Right ventricle myocardium superior (tissue), 1 donor: ENCODE measurements at regions not wholly inside any gene's neighbourhood (a gene's known extent, or its start where the extent isn't known, plus 50 kb on each side); places are given as distances from the start of the nearest gene placed in this dataset.

ENCODE experiments used
- ATAC-seq: fragments of 200-7000 bp; cut with Tn5 transposase; one replicate; pipeline ENCODE4 v1.9.1; 2020; ENCODE audit warnings: mild to moderate bottlenecking; ENCODE audit not compliant: poor library complexity
- DNase-seq: peaks from one replicate; pipeline ENCODE4 v3.0.0-alpha.2; 2020
- intact Hi-C: fragments of 100-400 bp; cut with DNase I; formaldehyde crosslinking; loops from one replicate; pipeline ENCODE4 v1.11.2; 2022
- donor health status: DM: no; HTN: yes; CAD: no; lungs with severe emphysema.

DNA sequence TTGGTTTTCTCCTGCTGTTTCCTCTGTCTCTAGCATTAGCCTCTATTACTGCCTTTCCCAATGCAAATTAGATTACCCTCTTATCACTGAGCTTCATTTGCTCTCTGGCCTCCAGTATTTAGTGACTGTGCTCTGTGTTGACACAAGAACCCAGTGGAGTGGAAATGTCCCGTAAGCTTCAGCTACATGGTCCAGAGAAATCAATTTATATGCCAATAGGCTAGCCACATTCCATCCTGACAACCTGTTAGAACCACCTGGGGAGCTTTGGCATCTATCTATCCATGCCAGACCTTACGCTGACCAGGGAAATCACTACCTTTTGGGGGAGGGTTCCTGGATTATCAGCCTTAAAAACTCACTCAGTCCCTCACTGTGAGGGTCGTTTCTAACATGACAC is 459.6 kb downstream of the UTRN start:
- intact Hi-C loops = no loop called here

DNA sequence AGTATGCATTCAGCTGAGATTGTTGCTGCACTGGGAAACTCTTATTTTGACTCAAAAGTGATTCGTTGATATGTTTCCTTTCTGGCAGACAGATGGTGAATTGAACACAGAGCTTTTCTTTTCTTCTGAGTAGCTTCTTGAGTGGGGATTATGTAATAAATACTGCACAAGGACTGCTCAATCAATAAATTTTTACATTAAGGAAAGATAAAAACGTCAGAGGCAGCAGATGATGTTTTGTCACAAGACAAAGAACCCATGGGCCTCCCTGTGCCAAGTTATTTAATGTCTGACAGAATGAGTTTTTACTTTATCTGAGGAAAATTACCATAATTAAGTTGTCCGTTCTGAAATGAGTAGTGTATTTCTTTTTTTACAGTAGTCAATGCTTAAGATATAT is 460.3 kb downstream of the UTRN start:
- intact Hi-C loops = no loop called here
- DNase-seq (no peak), ATAC-seq (no peak)

More for the DNA sequence above, 459.6 kb downstream of the UTRN start:
- DNase-seq (no peak), ATAC-seq (no peak)

DNA sequence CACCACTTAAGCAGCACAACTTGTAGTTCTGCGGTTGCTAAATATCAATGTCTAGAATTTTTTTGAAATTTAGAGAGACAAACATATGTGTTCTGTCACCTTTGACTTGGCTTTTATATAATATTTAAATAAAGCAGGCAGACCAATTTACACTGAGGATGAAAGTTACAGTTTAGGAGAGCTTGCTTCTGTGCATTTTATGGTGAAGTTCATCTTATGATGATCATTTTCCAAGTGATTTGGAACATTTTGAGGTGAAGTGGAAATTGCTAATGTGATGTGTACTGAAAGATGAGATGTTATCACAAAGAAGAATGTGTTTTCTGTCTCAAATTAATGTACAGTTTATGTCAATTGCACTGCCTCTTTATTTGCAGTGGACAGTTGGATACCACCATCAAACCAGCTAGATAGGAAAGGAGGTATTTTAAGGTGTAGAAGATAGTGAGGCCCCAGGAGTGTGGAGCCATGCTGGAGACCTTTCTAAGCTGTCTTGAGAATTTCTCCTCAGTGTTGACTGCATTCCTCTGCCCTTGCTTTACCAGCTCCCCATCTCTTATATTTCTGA is 461.9 kb downstream of the UTRN start:
- intact Hi-C loops = no loop called here
- no peak for ATAC-seq
- no peak for DNase-seq

DNA sequence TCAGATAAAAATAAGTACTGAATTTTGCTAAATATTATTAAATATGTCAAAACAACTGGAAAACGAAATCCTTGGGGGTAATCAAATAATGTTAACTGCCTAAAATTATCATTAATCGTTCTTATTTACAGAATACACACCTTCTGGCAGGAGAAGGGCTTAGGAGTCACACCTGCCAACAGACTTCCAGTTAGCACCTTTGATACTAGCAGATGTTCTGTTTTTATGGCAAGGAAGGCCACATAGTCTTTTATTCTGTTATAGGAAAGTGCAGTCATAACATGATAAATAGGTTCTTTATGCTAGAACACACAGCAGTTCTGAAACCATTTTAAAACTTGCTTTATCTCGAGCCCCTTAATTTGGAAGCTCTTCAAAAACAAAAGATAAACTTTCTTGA is 464.1 kb downstream of the UTRN start:
- ATAC-seq (no peak), DNase-seq (no peak)
- intact Hi-C loops = no loop called here

DNA sequence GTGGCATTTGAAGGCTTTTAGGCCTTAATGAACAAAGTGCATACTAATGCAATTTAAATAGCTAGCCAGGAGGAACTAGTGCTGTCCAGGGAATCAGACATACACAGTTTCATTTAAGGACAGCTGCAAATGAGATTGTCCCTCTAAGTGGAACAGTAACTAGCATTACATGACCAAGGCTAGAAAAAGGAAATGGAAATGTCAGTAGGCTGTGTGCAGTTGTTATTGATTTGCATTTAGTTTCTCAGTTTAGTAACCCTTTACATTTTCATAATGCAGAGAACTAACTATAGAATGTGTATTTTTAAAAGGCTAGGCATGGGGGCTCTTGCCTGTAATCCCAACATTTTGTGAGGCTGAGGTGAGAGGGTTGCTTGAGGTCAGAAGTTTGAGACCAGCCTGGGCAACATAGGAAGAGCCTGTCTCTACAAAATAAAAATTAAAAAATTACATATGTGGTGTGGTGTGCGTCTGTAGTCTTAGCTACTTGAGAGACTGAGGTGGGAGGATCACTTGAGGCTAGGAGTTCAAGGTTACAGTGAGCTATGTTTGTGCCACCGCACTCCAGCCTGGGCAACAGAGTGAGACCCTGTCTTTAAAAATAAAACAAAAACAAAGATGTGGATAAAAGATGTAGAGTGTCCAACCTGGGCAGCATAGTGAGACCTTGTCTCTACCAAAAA is 468.0 kb downstream of the UTRN start:
- ATAC-seq (no peak), DNase-seq (no peak)
- intact Hi-C loops = no loop called here

DNA sequence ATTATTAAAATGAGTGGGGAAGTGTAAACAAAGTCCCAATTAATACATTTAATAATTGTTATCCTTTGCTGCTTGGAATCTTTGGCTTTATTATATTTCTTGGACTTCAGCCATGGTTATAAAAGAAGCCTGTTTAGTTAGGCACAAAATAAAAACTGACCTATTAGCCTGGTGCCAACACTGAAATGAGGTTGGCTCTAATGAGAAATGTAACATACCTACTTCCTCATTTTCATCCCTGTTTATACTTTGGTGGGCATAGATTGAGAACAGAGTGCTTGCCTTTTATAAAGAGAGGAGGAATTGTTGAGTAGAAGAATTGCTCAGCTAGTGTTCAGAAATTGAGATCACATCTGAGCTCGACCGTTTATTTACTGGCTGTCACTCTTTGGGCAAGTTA is 471.3 kb downstream of the UTRN start:
- ATAC-seq (no peak), DNase-seq (no peak)
- intact Hi-C loops = no loop called here

DNA sequence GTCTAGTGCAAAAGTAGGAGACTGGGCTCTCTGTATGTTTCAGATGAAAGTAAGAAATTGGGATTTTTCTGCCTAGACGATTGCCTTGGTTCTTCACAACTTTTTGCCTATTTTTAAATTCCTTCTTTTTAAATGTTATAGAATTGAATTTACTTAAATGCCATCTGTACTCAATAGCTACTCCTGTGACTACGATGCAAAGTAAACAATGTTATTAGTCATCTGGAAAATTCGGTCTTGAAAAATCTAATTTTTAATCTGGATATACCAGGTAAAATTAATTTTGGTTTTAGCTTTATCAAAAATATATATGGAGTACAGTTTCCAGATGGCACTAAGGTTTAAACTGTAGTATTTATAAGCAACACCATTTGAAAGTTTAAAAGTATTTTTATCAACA is 472.2 kb downstream of the UTRN start:
- ATAC-seq = no peak
- no peak for DNase-seq
- intact Hi-C loops = no loop called here

DNA sequence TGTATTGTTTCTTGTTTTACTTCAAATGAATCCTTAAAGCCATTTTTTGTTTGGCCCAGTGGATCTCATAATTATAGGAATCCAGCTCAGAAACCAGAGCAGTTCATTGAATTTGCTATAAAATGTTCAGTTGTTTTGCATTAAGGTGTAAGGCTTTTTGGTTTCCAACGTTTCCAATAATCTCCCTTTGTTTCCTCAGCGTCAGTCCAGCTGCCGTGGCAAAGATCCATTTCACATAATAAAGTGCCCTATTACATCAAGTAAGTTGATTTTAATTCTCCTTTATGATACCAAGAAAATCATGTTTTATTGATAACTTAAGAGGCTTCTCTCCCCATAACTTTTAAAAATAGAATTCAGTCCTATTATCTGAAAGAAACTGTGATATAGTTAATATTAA is 472.6 kb downstream of the UTRN start:
- intact Hi-C loops = no loop called here
- ATAC-seq (no peak), DNase-seq (no peak)

DNA sequence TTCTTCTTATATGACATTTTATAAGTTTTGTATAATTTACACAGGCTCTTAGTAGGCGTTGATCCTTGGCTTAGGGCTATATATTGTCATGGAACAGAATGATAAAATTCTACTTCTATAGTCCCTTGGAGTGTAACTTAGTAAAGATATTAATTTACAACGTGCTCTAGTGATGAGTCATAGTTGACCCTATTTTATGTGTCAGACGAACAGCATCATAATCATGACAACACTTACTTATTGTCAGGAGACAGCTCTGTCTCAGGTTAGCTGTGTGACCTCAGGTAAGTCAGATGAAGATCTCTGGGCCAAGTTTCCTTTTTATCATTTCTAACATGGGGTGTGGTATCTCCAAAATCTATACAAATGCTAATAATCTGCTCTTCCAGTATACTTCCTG is 473.5 kb downstream of the UTRN start:
- intact Hi-C loops = no loop called here
- DNase-seq (no peak), ATAC-seq (no peak)

DNA sequence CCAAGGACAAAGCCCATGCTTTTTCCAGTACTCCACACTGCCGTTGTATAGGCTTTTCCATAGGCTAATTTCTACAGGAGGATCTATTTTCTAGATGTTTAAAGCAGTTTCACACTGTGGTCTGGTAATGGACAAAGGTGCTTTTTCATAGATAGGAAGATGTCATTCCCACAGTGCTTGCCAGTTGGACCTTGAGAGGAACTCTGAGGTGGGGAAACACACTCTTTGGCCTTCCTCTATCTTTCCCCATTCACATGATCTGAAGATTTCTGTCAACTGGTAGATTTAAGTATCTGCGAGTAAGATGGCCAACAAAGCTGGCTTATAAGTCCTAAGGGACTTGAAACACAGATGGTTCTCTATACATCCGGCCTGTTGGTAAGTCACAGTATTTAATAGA is 477.3 kb downstream of the UTRN start:
- ATAC-seq (no peak), DNase-seq (no peak)
- intact Hi-C loops = no loop called here

DNA sequence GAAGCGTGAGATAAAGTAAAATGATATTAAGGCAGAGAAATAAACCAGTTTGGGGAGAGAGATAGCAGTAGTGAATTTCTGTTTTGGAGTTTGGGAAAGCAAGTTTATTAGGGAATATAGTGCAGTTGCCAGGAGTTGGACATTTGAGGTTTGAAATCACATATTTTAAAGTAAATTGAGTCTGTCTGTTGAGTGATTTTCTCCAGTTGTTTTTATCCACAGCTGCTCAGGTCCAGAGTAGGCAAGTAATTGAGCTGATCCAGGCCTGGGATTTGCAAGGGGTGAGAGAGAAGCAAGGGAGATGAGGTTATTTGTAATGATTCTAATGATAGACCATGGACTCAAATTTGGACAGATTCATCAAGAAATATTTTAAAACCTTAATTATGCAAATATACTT is 481.9 kb downstream of the UTRN start:
- ATAC-seq (no peak), DNase-seq (no peak)
- intact Hi-C loops = no loop called here

DNA sequence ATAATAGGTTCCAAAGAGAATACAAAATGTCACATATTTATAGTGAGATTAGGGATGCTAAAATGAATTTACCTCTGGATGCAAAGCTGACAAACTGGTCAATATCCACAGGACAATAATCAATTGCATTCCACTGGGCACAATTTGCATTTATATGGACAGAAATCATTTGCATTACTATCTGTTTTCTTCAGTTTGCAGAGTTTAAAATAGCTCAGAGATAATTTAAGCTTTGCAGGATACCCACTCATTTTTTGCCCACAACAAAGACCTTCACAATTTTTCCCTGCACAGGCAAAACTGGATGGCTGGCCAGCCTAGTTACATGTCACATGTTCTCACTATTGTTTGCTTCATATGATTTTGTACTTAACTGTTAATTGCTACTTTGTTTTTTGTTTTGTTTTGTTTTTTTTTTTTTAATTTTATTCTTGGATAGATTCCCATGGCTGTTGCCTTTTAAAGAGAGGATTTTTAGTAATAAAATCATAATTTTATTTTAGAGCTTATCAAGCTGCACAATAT is 483.5 kb downstream of the UTRN start:
- no peak for ATAC-seq
- intact Hi-C loops = no loop called here
- DNase-seq = no peak

DNA sequence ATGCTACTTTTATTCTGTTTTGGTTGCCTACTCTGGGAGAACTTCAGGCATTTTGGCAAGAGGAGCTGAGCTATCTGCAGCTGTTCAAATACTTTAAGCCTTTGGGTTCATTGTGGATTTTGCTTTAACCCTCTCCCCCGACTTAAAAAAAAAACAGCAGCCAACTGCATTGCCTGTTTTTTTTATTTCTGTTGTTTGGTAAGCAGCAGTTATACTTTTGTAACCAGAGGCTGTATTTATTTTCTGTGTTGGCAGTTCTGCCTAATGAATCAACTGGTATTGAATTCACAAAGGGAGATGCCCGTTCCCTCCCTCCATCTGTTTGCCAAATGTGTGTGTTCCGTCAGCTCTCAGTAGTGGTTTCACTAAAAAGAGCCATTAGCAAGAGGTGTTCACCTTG is 484.0 kb downstream of the UTRN start:
- ATAC-seq (no peak), DNase-seq (no peak)
- intact Hi-C loops = no loop called here

DNA sequence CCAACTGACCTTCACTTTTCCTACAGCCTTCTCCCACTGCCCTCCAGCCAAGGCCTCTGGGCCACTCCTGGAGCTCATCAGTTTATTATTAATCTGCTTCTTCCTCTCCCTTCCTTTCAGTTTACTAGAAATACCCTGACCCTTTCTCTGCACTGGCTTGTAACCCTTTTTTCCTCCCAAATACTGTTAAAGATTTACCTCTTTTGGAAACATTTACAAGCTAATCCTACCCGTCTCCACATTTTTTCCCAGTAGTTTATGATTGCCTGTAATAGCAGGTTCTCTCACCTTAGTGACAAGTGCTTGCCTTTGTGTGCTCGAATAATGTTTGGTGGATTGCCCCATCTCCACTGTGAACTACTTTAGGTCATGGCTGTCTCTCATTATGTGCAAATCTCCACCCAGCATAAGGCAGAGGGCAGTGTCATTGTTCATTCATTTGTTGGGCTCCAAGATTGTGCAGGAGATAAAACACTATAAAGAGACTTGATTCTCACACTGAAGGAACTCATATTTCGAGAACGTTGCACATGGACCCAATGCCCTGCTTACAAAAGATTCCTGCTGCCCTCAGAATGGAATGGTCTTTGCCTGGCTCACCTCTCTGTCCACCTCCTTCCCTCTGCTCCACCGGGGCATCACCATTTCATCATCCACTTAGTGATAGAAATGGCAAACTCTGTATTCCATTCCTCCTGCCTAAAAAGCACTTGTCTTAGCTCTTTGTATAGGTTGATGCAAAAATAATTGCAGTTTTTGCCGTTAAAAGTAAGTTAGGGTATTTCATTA is 491.1 kb downstream of the UTRN start:
- ATAC-seq (no peak), DNase-seq (no peak)
- intact Hi-C loops = no loop called here

DNA sequence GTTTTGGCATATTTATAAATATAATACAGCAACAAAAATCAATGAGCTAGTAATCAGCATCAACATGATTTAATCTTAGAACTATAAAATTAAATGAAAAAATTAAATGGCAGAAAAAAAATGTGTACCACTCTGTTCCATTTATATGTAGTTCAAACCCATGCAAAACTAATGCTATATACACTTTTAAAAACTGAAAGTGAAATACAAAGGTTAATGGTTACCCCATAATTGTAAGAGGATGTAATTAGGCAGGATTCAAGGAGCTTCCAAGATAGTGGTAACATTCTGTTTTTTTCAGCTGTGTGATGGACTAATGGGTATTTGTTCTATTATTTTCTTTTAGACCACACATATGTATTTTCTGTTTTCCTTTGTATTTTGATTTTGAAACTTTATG is 492.1 kb downstream of the UTRN start:
- no peak for ATAC-seq

DNA sequence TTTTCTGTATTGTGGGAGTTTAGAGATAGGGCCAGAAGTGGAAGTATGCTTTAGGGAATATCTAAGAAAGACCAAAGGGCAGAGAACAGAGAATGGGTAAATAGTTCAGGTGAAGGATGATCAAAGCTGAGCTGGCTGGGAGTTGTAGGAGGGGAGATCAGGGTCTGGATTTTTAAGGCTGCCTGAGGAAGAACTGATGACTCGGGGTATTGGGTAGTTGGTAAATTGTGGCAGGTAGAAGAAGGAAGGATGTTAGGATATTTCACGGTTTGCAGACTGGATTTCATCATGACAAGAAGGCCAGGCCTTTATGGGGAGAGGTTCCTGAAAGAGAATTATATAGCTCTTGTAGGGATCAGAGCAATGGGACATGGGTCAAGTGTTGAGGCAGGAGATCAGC is 492.9 kb downstream of the UTRN start:
- intact Hi-C loops = no loop called here
- no peak for DNase-seq
- ATAC-seq = no peak

More for the DNA sequence above, 492.1 kb downstream of the UTRN start:
- DNase-seq = no peak
- intact Hi-C loops = no loop called here

DNA sequence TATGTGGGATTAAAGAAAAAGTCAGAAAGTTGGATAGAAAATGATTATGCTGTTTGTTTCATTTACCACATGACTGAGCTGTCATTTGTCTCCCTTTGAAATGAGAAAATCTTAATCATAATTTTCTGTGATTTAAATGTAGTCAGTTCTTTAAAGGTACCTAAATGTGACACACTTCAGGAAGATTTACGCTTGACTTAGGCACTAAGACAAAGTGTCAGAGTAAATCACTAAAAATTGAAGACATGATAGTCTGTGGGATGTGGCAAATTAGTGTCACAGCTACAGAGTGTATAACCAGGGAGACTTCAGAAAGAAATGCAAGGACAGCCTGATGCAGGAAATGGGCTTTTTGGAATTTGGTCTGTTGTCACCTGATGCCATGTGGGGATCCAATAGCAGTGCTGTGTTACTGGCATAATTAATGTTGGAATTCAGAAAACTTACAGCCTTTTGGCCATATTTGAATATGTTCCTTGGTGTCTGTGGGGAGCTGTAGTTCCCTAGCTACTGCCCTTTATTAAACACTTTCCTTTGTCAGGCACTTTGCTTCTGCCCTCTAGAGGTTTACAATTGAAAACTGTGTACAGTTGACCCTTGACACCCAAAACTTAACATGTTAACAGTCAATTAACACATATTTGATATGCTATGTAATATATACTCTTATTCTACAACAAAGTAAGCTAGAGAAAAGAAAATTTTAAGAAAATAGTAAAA is 493.8 kb downstream of the UTRN start:
- ATAC-seq = no peak

DNA sequence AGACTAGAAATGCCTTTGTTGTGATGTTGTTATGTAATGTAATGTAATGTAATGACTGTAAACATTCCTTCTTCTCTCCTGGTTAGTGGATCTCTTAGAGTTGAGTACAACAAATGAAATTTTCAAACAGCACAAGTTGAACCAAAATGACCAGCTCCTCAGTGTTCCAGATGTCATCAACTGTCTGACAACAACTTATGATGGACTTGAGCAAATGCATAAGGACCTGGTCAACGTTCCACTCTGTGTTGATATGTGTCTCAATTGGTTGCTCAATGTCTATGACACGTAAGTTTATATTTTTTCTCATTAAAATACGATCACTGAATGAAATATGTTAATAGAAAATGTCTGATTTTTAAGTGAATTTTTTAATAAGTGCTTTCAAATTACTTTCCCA is 496.7 kb downstream of the UTRN start:
- DNase-seq (no peak), ATAC-seq (no peak)
- intact Hi-C loops = no loop called here

More for the DNA sequence above, 493.8 kb downstream of the UTRN start:
- intact Hi-C loops = no loop called here
- no peak for DNase-seq

DNA sequence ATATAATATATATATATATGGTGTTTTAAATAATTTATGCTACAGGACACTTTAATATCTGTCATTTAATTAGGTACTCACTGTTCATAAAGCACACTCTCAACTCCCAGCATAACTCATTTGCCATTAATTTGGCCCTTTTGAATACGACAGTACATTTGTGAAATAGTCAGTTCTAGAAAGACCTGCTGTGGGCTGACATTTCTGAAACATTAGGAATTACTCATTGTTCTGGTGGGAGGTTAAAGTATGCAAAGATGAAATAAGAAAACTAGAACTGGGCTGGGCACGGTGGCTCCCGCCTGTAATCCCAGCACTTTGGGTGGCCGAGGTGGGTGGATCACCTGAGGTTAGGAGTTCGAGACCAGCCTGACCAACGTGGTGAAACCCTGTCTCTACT is 497.5 kb downstream of the UTRN start:
- DNase-seq = no peak
- ATAC-seq = no peak
- intact Hi-C loops = no loop called here
